ENCODE measurements at regions not wholly inside any gene's neighbourhood (a gene's known extent, or its start where the extent isn't known, plus 50 kb on each side); places are given as distances from the start of the nearest gene placed in this dataset.

GRCh38 chr4:62271107-62271506 is 1071.0 kb downstream of the ADGRL3 start:
- FAIRE-seq (no peak), DNase-seq (no peak)
- H3K4me3 ChIP-seq (ENCODE audit: low read depth in 1 of 3, low read length in 3 of 3): no peak overlapping the region
- H3K4me1 ChIP-seq (ENCODE audit: control insufficient read depth in 3 of 3, insufficient read depth in 2 of 3, low read depth in 1 of 3, low read length in 2 of 3): no peaks in the 10 kb centered on the region
- H3K27me3 ChIP-seq (ENCODE audit: control insufficient read depth in 3 of 3, insufficient read depth in 3 of 3, low read length in 3 of 3): no peaks in the 10 kb centered on the region
- H3K27ac ChIP-seq (ENCODE audit: low read depth in 1 of 3, low read length in 2 of 3): no peak overlapping the region
- no peaks in the 10 kb centered on the region for H3K36me3 ChIP-seq (ENCODE audit: control insufficient read depth in 3 of 3, insufficient read depth in 2 of 3, low read depth in 1 of 3, low read length in 3 of 3)
- no peaks in the 10 kb centered on the region for H3K9me3 ChIP-seq (ENCODE audit: control insufficient read depth in 2 of 2, insufficient read depth in 1 of 2, low read depth in 1 of 2, low read length in 1 of 2)
- WGBS, 3 donors: 86 to 95% (median 86%) methylated on average over 4 of the region's 4 CpGs

- H3K27ac ChIP-seq (ENCODE audit: low read depth in 1 of 3, low read length in 2 of 3): no peak overlapping the region
- no peaks in the 10 kb centered on the region for H3K4me1 ChIP-seq (ENCODE audit: control insufficient read depth in 3 of 3, insufficient read depth in 2 of 3, low read depth in 1 of 3, low read length in 2 of 3)
- FAIRE-seq (no peak), DNase-seq (no peak)
- H3K9me3 ChIP-seq (ENCODE audit: control insufficient read depth in 2 of 2, insufficient read depth in 1 of 2, low read depth in 1 of 2, low read length in 1 of 2): no peaks in the 10 kb centered on the region
- no peak overlapping the region for H3K4me3 ChIP-seq (ENCODE audit: low read depth in 1 of 3, low read length in 3 of 3)
- WGBS, 3 donors: 82 to 87% (median 87%) methylated on average over 4 of the region's 4 CpGs
- no peaks in the 10 kb centered on the region for H3K27me3 ChIP-seq (ENCODE audit: control insufficient read depth in 3 of 3, insufficient read depth in 3 of 3, low read length in 3 of 3)
- no peaks in the 10 kb centered on the region for H3K36me3 ChIP-seq (ENCODE audit: control insufficient read depth in 3 of 3, insufficient read depth in 2 of 3, low read depth in 1 of 3, low read length in 3 of 3)
Measured at GRCh38 chr4:62269918-62270317, 1069.8 kb downstream of the ADGRL3 start.

GRCh38 chr4:62263454-62263853 is 1063.3 kb downstream of the ADGRL3 start:
- Histone ChIP-seq H3K27ac (ENCODE audit: low read depth in 1 of 3, low read length in 2 of 3) (no peak overlapping the region), H3K4me3 (ENCODE audit: low read depth in 1 of 3, low read length in 3 of 3) (no peak overlapping the region), H3K36me3 (ENCODE audit: control insufficient read depth in 3 of 3, insufficient read depth in 2 of 3, low read depth in 1 of 3, low read length in 3 of 3) (no peaks in the 10 kb centered on the region), H3K9me3 (ENCODE audit: control insufficient read depth in 2 of 2, insufficient read depth in 1 of 2, low read depth in 1 of 2, low read length in 1 of 2) (no peaks in the 10 kb centered on the region), H3K4me1 (ENCODE audit: control insufficient read depth in 3 of 3, insufficient read depth in 2 of 3, low read depth in 1 of 3, low read length in 2 of 3) (no peaks in the 10 kb centered on the region), H3K27me3 (ENCODE audit: control insufficient read depth in 3 of 3, insufficient read depth in 3 of 3, low read length in 3 of 3) (no peaks in the 10 kb centered on the region)
- no peak for DNase-seq
- FAIRE-seq: no peak

- Histone ChIP-seq H3K4me1 (ENCODE audit: control insufficient read depth in 3 of 3, insufficient read depth in 2 of 3, low read depth in 1 of 3, low read length in 2 of 3) (no peaks in the 10 kb centered on the region), H3K4me3 (ENCODE audit: low read depth in 1 of 3, low read length in 3 of 3) (no peak overlapping the region), H3K27me3 (ENCODE audit: control insufficient read depth in 3 of 3, insufficient read depth in 3 of 3, low read length in 3 of 3) (no peaks in the 10 kb centered on the region), H3K36me3 (ENCODE audit: control insufficient read depth in 3 of 3, insufficient read depth in 2 of 3, low read depth in 1 of 3, low read length in 3 of 3) (no peaks in the 10 kb centered on the region), H3K27ac (ENCODE audit: low read depth in 1 of 3, low read length in 2 of 3) (no peak overlapping the region), H3K9me3 (ENCODE audit: control insufficient read depth in 2 of 2, insufficient read depth in 1 of 2, low read depth in 1 of 2, low read length in 1 of 2) (no peaks in the 10 kb centered on the region)
- no peak for FAIRE-seq
- DNase-seq: no peak
- 41 to 68% (median 60%) methylated on average over 1 of the region's 1 CpG for WGBS, 3 donors
Measured at GRCh38 chr4:62262676-62263075, 1062.5 kb downstream of the ADGRL3 start.

- H3K36me3 ChIP-seq (ENCODE audit: control insufficient read depth in 3 of 3, insufficient read depth in 2 of 3, low read depth in 1 of 3, low read length in 3 of 3): no peaks in the 10 kb centered on the region
- no peak overlapping the region for H3K4me3 ChIP-seq (ENCODE audit: low read depth in 1 of 3, low read length in 3 of 3)
- WGBS, 3 donors: 42 to 67% (median 56%) methylated on average over 3 of the region's 3 CpGs
- H3K4me1 ChIP-seq (ENCODE audit: control insufficient read depth in 3 of 3, insufficient read depth in 2 of 3, low read depth in 1 of 3, low read length in 2 of 3): no peaks in the 10 kb centered on the region
- FAIRE-seq: no peak
- no peaks in the 10 kb centered on the region for H3K27me3 ChIP-seq (ENCODE audit: control insufficient read depth in 3 of 3, insufficient read depth in 3 of 3, low read length in 3 of 3)
- H3K27ac ChIP-seq (ENCODE audit: low read depth in 1 of 3, low read length in 2 of 3): no peak overlapping the region
- H3K9me3 ChIP-seq (ENCODE audit: control insufficient read depth in 2 of 2, insufficient read depth in 1 of 2, low read depth in 1 of 2, low read length in 1 of 2): no peaks in the 10 kb centered on the region
- no peak for DNase-seq
Measured at GRCh38 chr4:62260254-62260653, 1060.1 kb downstream of the ADGRL3 start.

GRCh38 chr4:62256479-62256878 is 1056.4 kb downstream of the ADGRL3 start:
- DNase-seq (no peak), FAIRE-seq (no peak)
- H3K4me1 ChIP-seq (ENCODE audit: control insufficient read depth in 3 of 3, insufficient read depth in 2 of 3, low read depth in 1 of 3, low read length in 2 of 3): no peaks in the 10 kb centered on the region
- H3K36me3 ChIP-seq (ENCODE audit: control insufficient read depth in 3 of 3, insufficient read depth in 2 of 3, low read depth in 1 of 3, low read length in 3 of 3): no peaks in the 10 kb centered on the region
- H3K27ac ChIP-seq (ENCODE audit: low read depth in 1 of 3, low read length in 2 of 3): no peak overlapping the region
- H3K4me3 ChIP-seq (ENCODE audit: low read depth in 1 of 3, low read length in 3 of 3): no peak overlapping the region
- no peaks in the 10 kb centered on the region for H3K9me3 ChIP-seq (ENCODE audit: control insufficient read depth in 2 of 2, insufficient read depth in 1 of 2, low read depth in 1 of 2, low read length in 1 of 2)
- H3K27me3 ChIP-seq (ENCODE audit: control insufficient read depth in 3 of 3, insufficient read depth in 3 of 3, low read length in 3 of 3): no peaks in the 10 kb centered on the region

- no peaks in the 10 kb centered on the region for H3K4me1 ChIP-seq (ENCODE audit: control insufficient read depth in 3 of 3, insufficient read depth in 2 of 3, low read depth in 1 of 3, low read length in 2 of 3)
- no peaks in the 10 kb centered on the region for H3K36me3 ChIP-seq (ENCODE audit: control insufficient read depth in 3 of 3, insufficient read depth in 2 of 3, low read depth in 1 of 3, low read length in 3 of 3)
- DNase-seq (no peak), FAIRE-seq (no peak)
- no peaks in the 10 kb centered on the region for H3K9me3 ChIP-seq (ENCODE audit: control insufficient read depth in 2 of 2, insufficient read depth in 1 of 2, low read depth in 1 of 2, low read length in 1 of 2)
- no peak overlapping the region for H3K4me3 ChIP-seq (ENCODE audit: low read depth in 1 of 3, low read length in 3 of 3)
- H3K27ac ChIP-seq (ENCODE audit: low read depth in 1 of 3, low read length in 2 of 3): no peak overlapping the region
- 76 to 91% (median 87%) methylated on average over 1 of the region's 1 CpG for WGBS, 3 donors
- H3K27me3 ChIP-seq (ENCODE audit: control insufficient read depth in 3 of 3, insufficient read depth in 3 of 3, low read length in 3 of 3): no peaks in the 10 kb centered on the region
Measured at GRCh38 chr4:62252728-62253127, 1052.6 kb downstream of the ADGRL3 start.

GRCh38 chr4:62250100-62250499 is 1050.0 kb downstream of the ADGRL3 start:
- H3K27me3 ChIP-seq (ENCODE audit: control insufficient read depth in 3 of 3, insufficient read depth in 3 of 3, low read length in 3 of 3): no peaks in the 10 kb centered on the region
- DNase-seq (no peak), FAIRE-seq (no peak)
- 68 to 84% (median 76%) methylated on average over 5 of the region's 5 CpGs for WGBS, 3 donors
- no peak overlapping the region for H3K4me3 ChIP-seq (ENCODE audit: low read depth in 1 of 3, low read length in 3 of 3)
- H3K36me3 ChIP-seq (ENCODE audit: control insufficient read depth in 3 of 3, insufficient read depth in 2 of 3, low read depth in 1 of 3, low read length in 3 of 3): no peaks in the 10 kb centered on the region
- no peaks in the 10 kb centered on the region for H3K9me3 ChIP-seq (ENCODE audit: control insufficient read depth in 2 of 2, insufficient read depth in 1 of 2, low read depth in 1 of 2, low read length in 1 of 2)
- H3K27ac ChIP-seq (ENCODE audit: low read depth in 1 of 3, low read length in 2 of 3): no peak overlapping the region
- H3K4me1 ChIP-seq (ENCODE audit: control insufficient read depth in 3 of 3, insufficient read depth in 2 of 3, low read depth in 1 of 3, low read length in 2 of 3): no peaks in the 10 kb centered on the region

- Histone ChIP-seq H3K9me3 (ENCODE audit: control insufficient read depth in 2 of 2, insufficient read depth in 1 of 2, low read depth in 1 of 2, low read length in 1 of 2) (no peaks in the 10 kb centered on the region), H3K4me1 (ENCODE audit: control insufficient read depth in 3 of 3, insufficient read depth in 2 of 3, low read depth in 1 of 3, low read length in 2 of 3) (no peaks in the 10 kb centered on the region), H3K27me3 (ENCODE audit: control insufficient read depth in 3 of 3, insufficient read depth in 3 of 3, low read length in 3 of 3) (no peaks in the 10 kb centered on the region), H3K36me3 (ENCODE audit: control insufficient read depth in 3 of 3, insufficient read depth in 2 of 3, low read depth in 1 of 3, low read length in 3 of 3) (no peaks in the 10 kb centered on the region), H3K4me3 (ENCODE audit: low read depth in 1 of 3, low read length in 3 of 3) (no peak overlapping the region), H3K27ac (ENCODE audit: low read depth in 1 of 3, low read length in 2 of 3) (no peak overlapping the region)
- FAIRE-seq: no peak
- no peak for DNase-seq
- 85 to 89% (median 86%) methylated on average over 1 of the region's 1 CpG for WGBS, 3 donors
Measured at GRCh38 chr4:62243895-62244294, 1043.8 kb downstream of the ADGRL3 start.

All from small intestine (tissue), 7 donors.